NCI-H2107 treated with DMSO at 0.1 percent for 48 hours (cell line): ENCODE measurements at regions not wholly inside any gene's neighbourhood (a gene's known extent, or its start where the extent isn't known, plus 50 kb on each side); places are given as distances from the start of the nearest gene placed in this dataset.

Source experiments
- DNase-seq: peaks from one replicate; lab custom pipeline; 2025; ENCODE audit not compliant: unreplicated experiment; lab: John Stamatoyannopoulos, UW

DNA sequence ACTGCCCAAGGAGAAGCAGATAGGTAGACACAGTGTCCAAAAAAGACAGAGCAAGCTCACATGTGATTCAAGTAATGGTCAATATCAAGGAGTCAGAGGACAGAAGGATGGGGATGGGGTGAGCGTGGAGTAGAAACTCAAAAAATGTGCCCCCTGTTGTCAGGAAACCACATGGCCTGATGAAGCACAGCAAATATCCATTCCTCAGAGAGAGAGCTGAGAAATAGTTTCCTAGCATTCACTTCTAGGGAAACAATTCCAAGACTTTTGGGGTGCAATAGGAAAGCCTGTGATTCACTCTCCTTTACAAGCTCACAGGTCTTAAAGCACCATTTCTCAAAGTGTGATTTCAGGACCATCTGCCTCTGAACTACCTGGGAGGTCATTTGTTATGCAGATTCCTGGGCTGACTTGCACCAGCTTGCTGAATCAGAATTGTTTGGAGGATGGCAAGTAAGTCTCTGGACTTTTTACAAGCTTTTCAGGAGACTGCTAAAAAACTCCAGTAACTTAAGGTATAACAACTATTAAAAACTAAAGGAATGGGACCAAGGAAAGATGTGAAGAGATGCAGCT is 432.8 kb downstream of the HDGFL1 start:
- DNase-seq, result no peak

DNA sequence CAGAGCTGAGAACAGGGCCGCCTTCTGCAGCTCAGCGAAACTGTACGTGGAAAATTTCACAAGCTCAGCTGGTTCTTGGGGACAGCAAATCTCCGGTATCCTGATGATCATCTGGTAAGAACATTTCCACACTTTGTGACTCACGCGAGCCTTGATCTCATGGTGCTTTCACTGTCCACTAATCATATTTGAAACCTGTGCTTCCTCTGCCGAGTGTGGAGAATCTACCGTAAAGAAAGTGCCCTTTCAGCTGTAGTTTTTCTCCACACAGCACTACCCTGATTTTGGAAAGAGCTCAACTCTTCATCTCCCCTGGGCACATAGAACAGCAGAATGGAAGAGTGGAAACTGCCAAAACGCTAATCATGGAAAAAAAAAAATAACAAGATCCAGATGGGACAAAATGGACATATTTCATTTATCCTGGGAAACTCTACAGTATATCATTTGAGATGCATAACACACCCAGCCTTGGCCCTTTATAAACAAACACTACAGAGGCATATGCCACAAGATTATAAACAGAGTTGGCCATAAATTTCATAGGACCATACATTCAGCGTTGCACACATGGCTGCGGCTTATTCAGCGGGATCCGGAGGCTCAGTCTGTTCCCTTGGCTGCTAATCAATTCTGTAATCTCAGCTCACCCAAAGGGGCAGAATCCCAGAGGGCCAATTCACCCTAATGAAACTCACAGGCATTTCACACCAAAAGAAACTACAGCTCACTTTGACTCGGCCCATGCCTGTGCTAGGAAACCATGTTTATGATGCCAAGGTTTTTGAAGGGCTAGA is 434.5 kb downstream of the HDGFL1 start:
- DNase-seq, result no peak

DNA sequence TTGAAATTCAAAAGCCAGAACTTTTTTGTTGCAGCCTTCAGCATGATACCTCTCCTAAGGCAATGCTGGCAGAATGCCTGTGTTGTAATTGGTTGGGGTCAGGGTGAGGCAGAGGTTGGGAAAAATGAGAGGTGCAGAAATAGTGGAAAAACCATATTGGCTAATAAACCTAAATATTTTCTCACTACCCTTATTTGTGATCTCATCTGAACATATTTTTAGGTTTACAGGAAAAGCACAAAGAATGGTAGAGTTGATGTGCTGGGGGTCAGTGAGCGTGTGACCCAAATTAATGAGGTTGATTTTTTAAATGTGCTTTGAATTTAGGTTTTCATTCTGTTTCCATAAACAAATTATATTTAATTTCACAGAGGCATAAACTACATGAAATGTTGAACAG is 437.3 kb downstream of the HDGFL1 start:
- no peak for DNase-seq

DNA sequence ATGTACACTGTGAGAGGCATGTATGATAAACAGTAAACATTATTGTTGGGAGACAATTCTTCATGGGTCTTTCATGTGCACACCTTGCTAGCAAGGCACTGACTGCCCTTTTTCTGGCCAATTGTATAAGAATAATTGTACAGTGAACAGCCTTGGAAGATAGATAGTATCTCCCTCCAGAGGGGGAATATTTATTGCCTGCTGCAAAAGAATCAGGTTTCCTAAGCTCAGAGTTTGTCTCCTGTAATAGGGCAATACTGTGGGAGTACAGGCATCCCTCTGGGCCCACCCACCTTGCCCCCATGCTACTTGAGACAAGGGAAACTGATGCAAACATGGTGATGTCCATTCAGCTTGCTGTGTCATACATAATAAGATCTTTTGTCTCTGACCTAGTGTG is 442.2 kb downstream of the HDGFL1 start:
- DNase-seq, result no peak

DNA sequence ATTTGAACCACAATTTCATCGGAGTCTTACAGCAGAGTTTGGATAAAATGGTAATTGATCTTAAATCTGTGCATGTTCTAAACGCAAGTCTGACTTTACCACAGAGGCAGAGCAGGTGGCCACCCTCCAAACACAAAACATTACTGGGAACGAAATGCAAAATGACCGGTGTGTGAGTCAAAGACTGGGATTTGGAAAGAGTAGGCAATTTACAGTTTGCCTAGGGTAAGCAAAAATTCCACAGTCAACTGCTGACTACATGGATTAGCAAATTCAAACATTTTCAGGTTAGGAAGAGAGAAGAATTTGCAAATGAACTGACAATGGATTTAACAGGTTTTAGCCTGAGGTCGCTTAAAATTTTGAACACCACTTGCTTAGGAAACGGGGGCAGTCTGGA is 444.4 kb downstream of the HDGFL1 start:
- DNase-seq, result no peak

DNA sequence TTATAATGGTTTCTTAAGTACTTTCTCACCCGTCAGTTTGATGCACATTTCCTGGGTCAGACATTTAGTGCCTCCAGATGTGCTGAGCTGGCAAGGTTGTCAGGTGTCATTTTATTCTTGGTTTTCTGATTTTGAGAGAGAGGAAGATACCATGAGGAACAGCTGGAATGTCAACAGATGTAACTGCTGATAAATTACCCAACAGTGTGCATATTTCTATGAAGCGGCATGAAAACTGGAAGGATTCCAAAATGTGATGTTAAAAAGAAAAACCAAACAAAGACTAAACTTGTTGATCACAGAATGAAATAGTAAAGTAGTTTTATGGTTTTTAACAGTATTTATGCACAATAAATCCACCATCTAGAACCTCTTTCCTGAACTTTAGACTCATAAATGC is 447.3 kb downstream of the HDGFL1 start:
- DNase-seq, result no peak

DNA sequence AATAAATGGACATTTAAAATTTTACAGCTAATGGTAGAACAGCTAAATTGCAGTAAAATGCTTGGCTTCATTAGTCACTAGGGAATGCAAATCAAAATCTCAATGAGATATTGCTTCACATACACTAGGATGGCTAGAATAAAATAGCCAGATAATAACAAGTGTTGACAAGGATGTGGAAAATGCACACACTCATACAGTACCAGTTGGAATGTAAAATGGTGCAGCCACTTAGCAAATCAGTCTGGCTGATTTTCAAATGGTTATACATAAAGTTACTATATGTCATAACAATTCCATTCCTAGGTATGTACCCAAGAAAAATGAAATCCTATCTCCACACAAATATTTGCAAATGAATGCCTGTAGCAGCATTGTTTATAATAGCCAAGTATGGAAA is 452.1 kb downstream of the HDGFL1 start:
- no peak for DNase-seq

DNA sequence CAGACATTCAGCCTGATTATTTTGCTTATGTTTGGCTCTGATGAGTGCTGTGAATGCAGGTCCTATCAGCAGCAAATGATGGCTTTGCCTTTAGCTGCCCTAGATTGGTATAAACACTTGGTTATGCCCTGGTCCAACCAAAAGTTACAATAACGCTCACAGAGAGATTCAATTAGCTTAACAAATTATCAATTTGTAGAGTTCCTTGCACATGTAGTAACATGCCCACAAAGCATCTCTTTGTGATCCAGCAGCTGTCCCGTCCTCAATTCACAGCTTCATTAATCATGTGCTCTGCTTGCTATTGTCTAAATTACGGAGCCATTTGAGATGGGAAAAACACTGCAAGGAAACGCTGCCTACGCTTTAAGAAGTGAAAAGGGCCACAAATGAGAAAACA is 457.9 kb downstream of the HDGFL1 start:
- peak; percentile 37 for DNase-seq

DNA sequence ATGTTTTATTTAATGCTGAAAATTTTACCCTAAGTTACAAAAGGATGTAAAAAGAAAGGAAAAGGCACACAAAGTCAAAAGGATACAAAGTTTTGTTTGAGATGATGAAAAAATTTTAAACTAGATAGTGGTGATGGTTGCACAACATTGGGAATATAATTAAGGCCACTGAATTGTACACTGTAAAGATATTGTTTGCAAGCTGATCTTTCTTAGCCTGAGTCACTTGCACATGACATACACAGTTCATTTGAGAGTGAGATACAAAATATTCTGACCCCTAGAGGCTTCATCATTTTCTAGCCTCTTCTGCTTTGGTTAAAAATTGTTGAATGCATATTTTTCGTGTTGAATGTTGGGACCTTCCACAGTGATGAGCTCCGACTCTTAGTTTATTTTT is 462.6 kb downstream of the HDGFL1 start:
- DNase-seq, result no peak

DNA sequence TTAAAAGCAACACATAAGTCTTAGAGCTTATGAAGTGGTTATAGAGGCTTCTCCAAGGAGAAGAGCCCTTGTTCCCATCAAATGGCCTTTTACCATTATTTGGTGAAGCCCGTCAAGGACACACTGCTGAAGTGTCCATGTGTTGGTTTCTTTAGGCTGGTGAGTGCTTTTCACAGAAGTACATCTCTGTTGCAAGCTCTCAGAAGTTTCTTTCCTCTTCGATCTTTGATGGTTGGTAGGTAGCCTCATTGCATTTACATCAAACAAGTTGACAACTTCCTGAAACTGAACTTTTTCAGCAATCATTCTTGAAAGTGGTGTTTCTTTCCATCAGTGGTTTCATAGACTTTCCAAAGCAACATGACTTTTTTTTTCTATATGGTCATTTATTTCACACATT is 465.6 kb downstream of the HDGFL1 start:
- DNase-seq, result no peak

DNA sequence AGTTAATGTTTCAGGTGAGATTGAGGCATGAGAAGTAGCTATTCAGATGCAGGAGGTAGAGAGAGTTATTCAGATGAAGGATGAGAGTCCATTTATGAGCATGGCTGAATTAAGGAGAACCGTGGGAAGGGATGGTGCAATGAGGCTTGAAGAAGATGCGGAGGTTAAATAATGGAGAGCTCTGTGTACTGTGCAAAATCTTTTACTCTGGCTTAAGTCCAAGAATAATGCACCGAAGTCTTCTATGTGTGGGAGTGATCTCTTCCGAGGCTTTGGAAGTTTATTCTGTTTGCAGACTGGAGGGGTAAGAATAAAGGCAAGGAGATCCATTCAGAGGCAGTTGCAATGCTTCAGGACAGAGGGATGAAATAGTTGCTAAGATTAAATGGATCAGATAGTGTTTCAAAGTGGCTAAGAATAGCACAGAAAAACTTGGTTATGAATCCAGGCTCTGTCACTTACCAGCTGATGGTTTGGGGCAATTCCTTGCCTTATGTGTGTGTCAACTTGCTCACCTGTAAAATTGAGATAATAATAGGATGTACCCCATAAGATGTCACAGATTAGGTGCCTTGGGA is 467.1 kb downstream of the HDGFL1 start:
- DNase-seq, result no peak

DNA sequence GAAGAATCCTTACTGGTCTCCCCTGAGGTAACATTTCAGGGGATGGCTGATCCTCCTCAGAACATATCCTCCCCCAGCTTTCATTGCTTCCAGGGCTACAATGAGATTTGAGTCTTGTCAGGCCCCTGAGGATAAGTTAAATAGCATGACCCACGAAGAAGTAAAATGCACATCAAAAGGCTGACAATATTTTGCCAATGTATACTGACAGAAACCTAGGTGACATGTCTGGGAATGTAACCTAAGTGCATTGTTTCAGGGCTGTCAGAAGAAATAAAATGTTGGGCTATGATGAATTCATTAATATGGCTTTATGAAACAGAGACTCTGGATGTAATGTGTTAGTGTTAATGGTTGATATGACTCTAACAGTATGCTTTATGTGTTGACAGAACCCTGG is 471.5 kb downstream of the HDGFL1 start:
- no peak for DNase-seq

DNA sequence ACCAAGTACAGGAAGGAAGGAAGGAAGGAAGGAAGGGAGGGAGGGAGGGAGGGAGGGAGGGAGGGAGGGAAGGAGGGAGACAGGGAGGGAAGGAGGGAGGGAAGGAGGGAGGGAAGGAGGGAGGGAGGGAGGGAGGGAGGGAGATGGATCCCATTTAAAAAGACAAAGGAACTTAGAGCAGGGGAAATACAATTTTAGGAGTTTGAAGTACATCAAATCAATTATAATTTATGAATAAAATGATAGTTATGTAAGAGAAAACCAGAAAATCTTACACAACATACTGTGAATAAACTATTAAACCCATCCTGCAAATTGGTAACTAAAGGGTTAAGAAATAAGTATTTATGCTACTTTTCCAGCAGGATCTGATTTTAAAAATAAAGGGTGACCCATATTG is 475.9 kb downstream of the HDGFL1 start:
- no peak for DNase-seq

DNA sequence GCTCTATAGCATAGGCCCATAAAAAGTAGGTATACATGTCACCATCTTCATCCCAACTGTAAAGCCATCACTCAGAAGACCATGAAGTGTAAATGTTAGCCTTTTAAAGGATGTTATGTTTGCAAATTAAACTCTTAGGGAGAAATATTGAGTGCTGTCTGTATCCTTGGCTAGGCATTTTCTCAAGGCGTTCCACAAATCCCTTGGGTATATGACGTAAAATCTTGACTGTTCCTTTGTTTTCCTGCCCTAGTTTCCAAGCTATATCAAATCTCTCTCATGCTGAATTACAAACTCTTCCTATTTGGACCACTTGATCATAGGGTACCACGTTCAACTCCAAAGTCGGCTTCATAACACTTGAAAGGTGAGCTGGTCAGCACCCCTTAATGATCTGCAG is 486.2 kb downstream of the HDGFL1 start:
- no peak for DNase-seq

DNA sequence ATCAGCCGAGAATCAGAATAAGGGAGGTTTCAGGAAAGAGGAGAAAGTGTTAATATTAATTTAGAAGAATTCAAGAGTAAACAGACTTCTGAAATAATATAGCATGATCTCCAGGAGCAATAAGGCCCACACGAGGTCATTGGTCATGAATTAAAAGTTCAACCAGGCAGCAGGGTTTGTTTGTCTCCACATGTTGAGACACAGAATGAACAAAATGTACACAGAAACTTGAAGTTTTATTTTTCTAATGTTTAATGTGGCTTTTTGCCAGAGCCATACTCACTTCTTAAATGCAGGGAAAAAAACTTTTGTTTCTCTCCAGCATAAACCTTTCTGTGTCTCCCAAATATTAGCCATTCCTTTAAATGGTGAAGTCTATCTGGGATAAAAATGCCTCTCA is 504.5 kb downstream of the HDGFL1 start:
- no peak for DNase-seq

DNA sequence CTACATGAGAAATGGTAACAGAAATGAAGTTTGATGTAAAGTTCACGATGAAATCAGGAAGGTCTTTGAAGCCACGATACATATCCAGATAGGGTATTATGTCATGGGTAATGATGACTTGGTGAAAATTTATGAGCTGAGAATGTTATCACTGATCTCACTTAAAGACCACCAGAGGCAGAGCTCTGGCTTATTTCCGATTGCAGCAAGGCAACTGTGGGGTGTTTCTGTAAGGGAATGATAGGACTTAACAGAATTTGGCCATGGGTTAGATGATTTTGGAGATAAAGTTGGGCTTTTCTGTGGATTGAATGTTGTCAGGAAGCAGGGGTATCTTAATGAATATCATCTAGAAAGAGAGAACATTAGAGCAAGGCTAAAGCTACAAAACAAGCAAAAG is 508.4 kb downstream of the HDGFL1 start:
- DNase-seq, result no peak

DNA sequence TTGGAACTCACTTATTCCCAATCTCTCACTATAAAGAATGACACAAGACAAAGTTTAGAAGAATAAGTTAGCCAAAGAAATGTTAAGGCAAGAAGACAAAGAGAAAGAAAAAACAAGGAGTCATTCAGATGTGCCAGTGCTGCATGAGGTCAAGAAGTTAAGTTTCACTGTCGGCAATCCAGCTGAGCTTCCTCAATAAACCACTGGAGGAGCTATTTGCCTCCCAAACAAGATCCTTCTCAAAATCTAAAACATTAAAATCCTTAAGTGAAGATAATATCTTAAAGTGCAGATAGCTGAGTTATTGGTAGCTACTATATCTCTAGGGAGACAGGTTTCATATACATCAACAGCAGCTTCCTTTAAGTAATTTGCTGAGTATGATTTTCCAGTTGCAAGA is 512.3 kb downstream of the HDGFL1 start:
- no peak for DNase-seq

DNA sequence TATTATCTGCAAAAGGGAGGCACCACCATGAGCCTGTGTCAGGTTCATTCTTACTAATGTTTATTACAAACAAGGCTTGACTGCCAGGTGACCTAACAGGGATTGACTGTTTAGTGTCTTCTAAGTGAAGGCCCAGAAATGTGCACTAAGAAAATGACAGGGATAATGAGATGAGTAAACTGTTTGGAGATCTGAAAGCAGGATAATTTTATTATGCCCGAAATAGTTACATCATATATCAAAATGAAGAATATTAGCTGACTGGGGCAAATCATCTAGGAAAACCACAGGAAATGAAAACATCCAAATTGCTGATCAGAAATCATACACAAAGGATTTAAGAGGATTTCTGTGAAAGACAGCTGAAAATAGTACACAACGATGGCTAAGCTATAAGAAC is 516.7 kb downstream of the HDGFL1 start:
- DNase-seq, result no peak

DNA sequence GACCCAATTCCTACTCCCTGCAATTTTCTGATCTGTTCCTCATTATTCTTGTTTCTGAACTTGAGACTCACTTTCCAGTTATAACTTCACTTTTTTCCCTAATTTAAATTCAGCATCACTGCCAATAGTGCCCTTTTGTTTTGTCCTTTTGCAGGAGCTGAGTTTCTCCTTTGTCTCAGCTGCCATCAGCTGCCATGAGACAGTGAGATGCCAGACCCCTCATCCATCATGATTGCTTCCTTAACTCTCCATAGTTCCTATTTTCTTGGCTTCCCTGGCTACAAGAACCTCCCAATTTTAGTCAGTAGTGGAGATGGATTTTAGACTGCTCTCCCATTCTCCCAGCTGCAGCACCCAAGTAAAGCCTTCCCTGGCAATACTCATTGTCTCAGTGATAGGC is 518.1 kb downstream of the HDGFL1 start:
- no peak for DNase-seq

DNA sequence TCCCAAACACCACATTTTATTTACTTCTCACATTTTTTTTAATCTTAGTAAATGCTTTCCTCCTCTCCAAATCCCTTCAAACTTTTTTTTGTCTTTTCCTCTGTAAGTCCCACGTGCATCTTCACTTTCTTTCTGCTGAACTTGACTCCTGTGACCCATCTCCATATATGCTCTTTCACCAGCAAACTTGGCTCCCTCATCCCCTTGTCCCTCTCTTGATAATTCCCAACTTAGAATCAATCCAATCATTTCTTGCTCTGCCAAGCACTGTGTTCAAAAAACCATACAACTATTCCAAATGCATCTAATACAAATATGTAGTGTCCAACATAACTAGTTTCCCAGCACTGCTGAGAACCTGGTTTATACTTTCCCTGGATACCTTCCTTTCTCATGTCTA is 519.4 kb downstream of the HDGFL1 start:
- no peak for DNase-seq

DNA sequence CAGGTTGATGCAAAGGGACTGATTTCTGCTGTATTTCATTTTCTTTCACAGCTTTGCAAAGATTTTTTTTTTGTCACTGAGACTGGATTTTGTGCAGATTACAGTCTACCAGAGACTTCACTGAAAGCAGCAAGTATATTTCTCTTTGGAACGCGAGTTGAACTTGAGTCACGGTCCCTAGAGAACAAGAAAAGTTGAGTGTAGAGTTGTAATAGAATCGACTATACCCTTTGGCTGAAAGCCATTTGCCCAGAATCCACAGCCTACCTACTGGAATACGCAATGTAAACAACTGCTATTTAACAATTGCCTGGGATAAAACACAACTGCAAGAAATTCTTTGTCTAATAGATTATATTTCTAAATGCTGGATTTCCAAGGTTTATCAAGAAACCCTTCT is 520.6 kb downstream of the HDGFL1 start:
- no peak for DNase-seq

DNA sequence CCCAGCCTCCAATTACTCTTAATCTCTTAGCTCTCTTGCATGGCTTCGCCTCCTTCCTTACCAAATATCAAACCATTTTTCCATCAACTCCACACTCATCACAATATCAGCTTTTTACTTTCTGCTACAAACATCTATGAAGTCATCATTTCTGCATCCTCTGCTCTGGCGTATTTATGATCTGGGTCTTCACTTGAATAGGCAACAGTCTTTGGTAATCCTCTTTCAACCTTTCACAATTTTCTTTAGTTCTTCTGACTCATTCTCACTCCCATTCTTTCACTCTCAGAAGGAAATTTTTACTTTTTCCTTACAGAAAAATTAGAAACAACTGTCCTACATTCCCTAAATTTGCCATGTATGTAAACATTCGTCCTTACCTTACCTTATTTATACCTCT is 522.4 kb downstream of the HDGFL1 start:
- no peak for DNase-seq

DNA sequence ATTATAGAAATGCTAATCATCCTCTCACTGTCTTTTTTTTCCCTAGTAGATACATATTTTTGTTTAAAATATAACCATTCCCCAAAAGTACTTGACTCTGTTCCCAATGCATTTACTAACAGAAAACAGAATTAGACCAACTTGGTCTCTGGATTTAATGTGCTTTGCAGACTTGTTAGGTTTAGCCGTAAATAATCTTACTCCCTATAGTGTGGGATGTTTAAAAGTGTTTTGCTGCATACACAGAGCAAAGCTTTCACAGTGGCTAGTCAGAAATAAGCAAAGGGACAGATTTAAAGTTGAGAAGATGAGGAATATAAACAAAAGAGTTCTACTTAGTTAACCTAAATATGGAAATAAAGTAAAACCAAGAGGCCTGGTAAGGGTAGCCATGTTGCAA is 527.5 kb downstream of the HDGFL1 start:
- no peak for DNase-seq
